ENCODE measurements at regions not wholly inside any gene's neighbourhood (a gene's known extent, or its start where the extent isn't known, plus 50 kb on each side); places are given as distances from the start of the nearest gene placed in this dataset.
"Not testable (repeated sequence)": the region's sequence is repeated elsewhere in the genome, so short reads cannot be mapped to it uniquely, and the experiment has no call there.

DNA sequence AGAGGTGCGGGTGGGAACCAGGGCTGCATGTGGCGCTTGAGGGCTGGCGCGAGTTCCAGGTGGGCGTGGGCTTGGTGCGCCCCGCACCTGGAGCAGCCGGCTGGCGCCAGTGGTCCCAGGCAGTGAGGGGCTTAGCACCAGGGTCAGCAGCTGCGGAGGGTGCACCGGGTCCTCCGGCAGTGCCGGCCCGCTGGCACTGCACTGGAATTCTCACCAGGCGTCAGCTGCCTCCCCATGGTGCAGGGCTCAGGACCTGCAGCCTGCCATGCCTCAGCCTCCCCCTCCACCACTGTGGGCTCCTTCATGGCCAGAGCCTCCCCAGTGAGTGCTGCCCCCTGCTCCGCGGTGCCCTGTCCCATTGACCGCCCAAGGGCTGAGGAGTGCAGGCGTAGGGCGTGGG, 174.0 kb downstream of the ADAM29 start (continued):
- TF ChIP-seq TCF7L2 (IDR thresholded peaks at IDR 0.05; ENCODE audit: borderline replicate concordance, extremely low read depth, insufficient read depth, insufficient read length): no peak
- no peak for TF ChIP-seq ATF3 (IDR thresholded peaks at IDR 0.05)
- no peak for TF ChIP-seq EGR1 (IDR thresholded peaks at IDR 0.05; ENCODE audit: low read depth)

DNA sequence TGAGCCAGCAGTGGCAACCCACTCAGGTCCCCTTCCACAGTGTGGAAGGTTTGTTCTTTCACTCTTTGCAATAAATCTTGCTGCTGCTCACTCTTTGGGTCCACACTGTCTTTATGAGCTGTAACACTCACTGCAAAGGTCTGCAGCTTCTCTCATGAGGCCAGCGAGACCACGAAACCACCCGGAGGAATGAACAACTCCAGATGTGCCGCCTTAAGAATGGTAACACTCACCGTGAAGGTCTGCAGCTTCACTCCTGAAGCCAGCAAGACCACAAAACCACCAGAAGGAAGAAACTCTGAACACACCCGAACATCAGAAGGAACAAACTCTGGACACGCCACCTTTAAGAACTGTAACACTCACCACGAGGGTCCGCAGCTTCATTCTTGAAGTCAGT, 174.9 kb downstream of the ADAM29 start:
- DNase-seq (ENCODE audit: low read depth, low spot score); H3K27ac ChIP-seq (ENCODE audit: low read depth, low read length); H3K9ac ChIP-seq (ENCODE audit: low read length); RAD21 ChIA-PET (ENCODE audit: low non-redundant PET in 1 of 2, low total read pairs in 2 of 2, uncharacterized antibody in 2 of 2, unreplicated experiment in 2 of 2); H4K20me1 ChIP-seq (ENCODE audit: insufficient read depth); H3K9me3 ChIP-seq (ENCODE audit: control insufficient read depth in 1 of 2, insufficient read depth in 1 of 2, low read depth in 1 of 2, low read length in 2 of 2); H3K79me2 ChIP-seq (ENCODE audit: insufficient read depth, low read length); H3K9me2 ChIP-seq (ENCODE audit: insufficient read depth); H3K4me3 ChIP-seq (replicated peaks in 1 of 2; ENCODE audit: low read depth in 1 of 2, low read length in 2 of 2); H3K4me1 ChIP-seq (ENCODE audit: control insufficient read depth in 1 of 2, insufficient read depth in 2 of 2, low read length in 2 of 2); H3K4me2 ChIP-seq (ENCODE audit: low read length); H3K27me3 ChIP-seq (ENCODE audit: insufficient read depth, low read length); intact Hi-C loops (cut with micrococcal nuclease); BruUV-seq (replicated peaks); POLR2A ChIA-PET; H3K36me3 ChIP-seq (ENCODE audit: control insufficient read depth in 1 of 2, insufficient read depth in 2 of 2, low read length in 2 of 2); CTCF ChIA-PET; ATAC-seq; H2AFZ ChIP-seq (ENCODE audit: low read depth, low read length, poor library complexity, severe bottlenecking): not testable (repeated sequence)

DNA sequence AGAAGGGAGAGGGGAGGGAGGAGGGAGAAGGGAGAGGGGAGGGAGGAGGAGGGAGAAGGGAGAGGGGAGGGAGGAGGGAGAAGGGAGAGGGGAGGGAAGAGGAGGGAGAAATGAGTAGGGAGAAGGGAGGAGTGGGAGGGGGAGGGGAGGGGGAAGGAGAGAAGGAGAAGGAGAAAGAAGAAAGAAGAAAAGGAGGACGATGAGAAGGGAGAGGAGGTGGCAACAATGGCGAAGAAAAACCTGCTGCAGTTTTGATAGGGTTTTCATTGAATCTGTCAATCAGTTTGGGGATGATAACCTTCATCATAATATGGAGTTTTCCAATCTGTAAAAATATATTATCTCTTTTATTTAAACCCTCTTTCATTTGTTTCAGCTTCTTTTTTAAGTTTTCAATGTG, 185.2 kb downstream of the ADAM29 start:
- RAD21 ChIA-PET (ENCODE audit: low non-redundant PET in 1 of 2, low total read pairs in 2 of 2, uncharacterized antibody in 2 of 2, unreplicated experiment in 2 of 2): no interaction called here
- no peak for ATAC-seq

More for the DNA sequence above, 185.2 kb downstream of the ADAM29 start:
- intact Hi-C loops (cut with micrococcal nuclease): no loop called here
- Histone ChIP-seq H2AFZ (ENCODE audit: low read depth, low read length, poor library complexity, severe bottlenecking) (no peak overlapping the region), H3K4me1 (ENCODE audit: control insufficient read depth in 1 of 2, insufficient read depth in 2 of 2, low read length in 2 of 2) (no peaks in the 10 kb centered on the region), H3K9me2 (ENCODE audit: insufficient read depth) (no peaks in the 10 kb centered on the region; the same call in 1 of the 2 replicates), H3K4me2 (ENCODE audit: low read length) (no peak overlapping the region), H3K9ac (ENCODE audit: low read length) (no peak overlapping the region), H3K9me3 (ENCODE audit: control insufficient read depth in 1 of 2, insufficient read depth in 1 of 2, low read depth in 1 of 2, low read length in 2 of 2) (no peaks in the 10 kb centered on the region), H3K27me3 (ENCODE audit: insufficient read depth, low read length) (no peaks in the 10 kb centered on the region), H3K36me3 (ENCODE audit: control insufficient read depth in 1 of 2, insufficient read depth in 2 of 2, low read length in 2 of 2) (no peaks in the 10 kb centered on the region), H3K27ac (ENCODE audit: low read depth, low read length) (no peak overlapping the region), H3K4me3 (replicated peaks in 1 of 2; ENCODE audit: low read depth in 1 of 2, low read length in 2 of 2) (no peak overlapping the region), H3K79me2 (ENCODE audit: insufficient read depth, low read length) (no peaks in the 10 kb centered on the region), H4K20me1 (ENCODE audit: insufficient read depth) (no peaks in the 10 kb centered on the region)
- BruUV-seq (replicated peaks): no TSS peak
- DNase-seq (ENCODE audit: low read depth, low spot score): no peak
- ChIA-PET POLR2A (no interaction called here), CTCF (no interaction called here)
- no peak for TF ChIP-seq ELF1 (IDR thresholded peaks at IDR 0.05; ENCODE audit: borderline replicate concordance, low read depth)
- no peak for TF ChIP-seq EZH2 (IDR thresholded peaks at IDR 0.05)
- no peak for TF ChIP-seq FOSL1 (IDR thresholded peaks at IDR 0.05; ENCODE audit: low read depth)
- no peak for TF ChIP-seq YY1 (IDR thresholded peaks at IDR 0.05; ENCODE audit: extremely low read depth, insufficient replicate concordance, low read depth, low read length)
- TF ChIP-seq EZH2phosphoT487 (IDR thresholded peaks at IDR 0.05; ENCODE audit: borderline replicate concordance): no peak
- no peak for TF ChIP-seq CTCF (IDR thresholded peaks at IDR 0.05 in 2 of 3, conservative IDR thresholded peaks at IDR 0.05 in 1 of 3; ENCODE audit: borderline replicate concordance in 1 of 3, insufficient read depth in 1 of 3, low read depth in 2 of 3, low read length in 2 of 3)
- no peak for TF ChIP-seq SP1 (IDR thresholded peaks at IDR 0.05; ENCODE audit: low read depth)
- no peak for TF ChIP-seq SRF (IDR thresholded peaks at IDR 0.05; ENCODE audit: low read depth)
- no peak for TF ChIP-seq JUND (IDR thresholded peaks at IDR 0.05)
- TF ChIP-seq MAX (IDR thresholded peaks at IDR 0.05): no peak
- no peak for TF ChIP-seq TCF7L2 (IDR thresholded peaks at IDR 0.05; ENCODE audit: borderline replicate concordance, extremely low read depth, insufficient read depth, insufficient read length)
- no peak for TF ChIP-seq ZFX (IDR thresholded peaks at IDR 0.05)
- TF ChIP-seq, protein P1, sequence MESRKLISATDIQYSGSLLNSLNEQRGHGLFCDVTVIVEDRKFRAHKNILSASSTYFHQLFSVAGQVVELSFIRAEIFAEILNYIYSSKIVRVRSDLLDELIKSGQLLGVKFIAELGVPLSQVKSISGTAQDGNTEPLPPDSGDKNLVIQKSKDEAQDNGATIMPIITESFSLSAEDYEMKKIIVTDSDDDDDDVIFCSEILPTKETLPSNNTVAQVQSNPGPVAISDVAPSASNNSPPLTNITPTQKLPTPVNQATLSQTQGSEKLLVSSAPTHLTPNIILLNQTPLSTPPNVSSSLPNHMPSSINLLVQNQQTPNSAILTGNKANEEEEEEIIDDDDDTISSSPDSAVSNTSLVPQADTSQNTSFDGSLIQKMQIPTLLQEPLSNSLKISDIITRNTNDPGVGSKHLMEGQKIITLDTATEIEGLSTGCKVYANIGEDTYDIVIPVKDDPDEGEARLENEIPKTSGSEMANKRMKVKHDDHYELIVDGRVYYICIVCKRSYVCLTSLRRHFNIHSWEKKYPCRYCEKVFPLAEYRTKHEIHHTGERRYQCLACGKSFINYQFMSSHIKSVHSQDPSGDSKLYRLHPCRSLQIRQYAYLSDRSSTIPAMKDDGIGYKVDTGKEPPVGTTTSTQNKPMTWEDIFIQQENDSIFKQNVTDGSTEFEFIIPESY (IDR thresholded peaks at IDR 0.05; ENCODE audit: extremely low read depth, insufficient replicate concordance, low read length): no peak
